ENCODE measurements at regions not wholly inside any gene's neighbourhood (a gene's known extent, or its start where the extent isn't known, plus 50 kb on each side); places are given as distances from the start of the nearest gene placed in this dataset.

DNA sequence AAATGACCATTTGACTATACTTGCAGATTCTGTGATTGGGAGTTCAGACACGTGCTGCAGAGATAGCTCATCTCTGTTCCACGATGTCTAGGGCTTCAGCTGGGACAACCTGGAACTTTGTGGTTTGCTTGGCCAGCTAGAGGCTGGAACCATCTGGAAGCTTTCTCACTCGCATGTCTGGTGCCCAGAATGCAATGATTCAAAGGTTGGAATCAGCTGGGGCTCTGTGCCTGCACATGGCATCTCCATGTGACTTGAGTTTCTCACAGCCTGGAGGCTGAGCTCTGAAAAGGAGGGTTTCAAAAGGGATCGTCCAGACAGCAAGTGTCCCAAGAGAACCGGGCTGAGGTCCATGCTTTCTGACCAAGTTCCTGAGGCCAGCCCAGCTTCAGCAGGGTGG lies 465.2 kb downstream of the GADD45G start:
- intact Hi-C loops (cut with micrococcal nuclease), result no loop called here

- intact Hi-C loops (cut with micrococcal nuclease), result no loop called here
Observed at GRCh38 chr9:90070469-90070868, 465.7 kb downstream of the GADD45G start.

DNA sequence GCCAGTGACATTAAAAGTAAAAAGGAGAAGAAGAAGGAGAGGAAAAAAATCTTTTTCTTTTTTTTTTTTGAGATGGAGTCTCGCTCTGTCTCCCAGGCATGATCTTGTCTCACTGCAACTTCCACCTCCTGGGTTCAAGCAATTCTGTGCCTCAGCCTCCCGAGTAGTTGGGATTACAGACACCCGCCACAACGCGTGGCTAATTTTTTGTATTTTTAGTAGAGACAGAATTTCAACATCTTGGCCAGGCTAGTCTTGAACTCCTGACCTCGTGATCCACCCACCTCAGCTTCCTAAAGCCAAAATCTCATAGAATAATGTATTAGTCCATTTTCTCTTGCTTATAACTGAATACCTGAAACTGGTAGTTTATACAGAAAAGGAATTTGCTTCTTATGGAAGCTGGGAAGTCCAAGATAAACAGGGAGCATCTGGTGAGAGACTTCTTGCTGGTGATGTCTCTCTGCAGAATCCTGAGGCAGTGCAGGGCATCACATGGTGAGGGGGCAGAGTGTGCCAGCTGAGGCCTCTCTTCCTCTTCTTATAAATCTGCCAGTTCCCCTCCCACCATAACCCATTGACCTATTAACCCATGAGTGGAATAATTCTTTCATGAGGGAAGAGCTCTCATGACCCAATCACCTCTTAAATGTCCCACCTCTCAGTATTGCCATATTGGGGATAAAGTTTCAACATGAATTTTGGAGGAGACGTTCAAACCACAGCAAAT lies 466.3 kb downstream of the GADD45G start:
- intact Hi-C loops (cut with micrococcal nuclease), result no loop called here

DNA sequence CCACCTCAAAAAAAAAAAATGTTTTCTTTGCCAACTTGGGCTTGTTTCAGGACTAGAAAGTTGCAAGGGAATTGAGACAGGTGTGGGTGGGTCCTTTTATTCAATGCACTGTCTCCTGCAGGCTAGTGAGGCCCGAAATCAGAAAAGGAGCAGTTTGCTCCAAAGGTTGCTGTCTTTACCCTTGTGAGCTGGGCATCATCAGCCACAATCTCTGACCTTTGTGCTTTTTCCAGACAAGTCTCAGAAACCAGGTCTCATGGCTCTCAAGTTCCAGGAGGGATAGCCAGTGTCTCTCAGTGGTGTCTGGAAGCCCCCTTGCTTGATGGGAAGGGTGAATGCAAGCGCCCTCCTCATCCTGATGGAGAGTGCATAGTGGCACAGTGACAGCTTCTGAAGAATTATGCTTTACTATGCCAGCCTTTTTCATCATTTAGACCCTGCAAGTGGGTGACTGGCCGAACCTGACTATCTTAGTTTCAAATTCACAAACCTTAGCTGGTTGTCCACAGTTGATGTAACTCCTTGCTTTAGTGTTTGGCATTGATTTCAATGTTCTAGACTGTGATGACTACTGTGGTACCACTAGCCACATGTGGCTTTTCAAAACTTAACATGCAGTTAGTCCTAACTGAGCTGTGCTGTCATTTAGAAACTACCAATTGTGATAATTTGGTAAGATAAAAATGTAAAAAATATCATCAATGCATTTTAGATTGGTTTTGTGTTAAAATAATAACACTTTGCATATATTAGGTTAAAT lies 468.6 kb downstream of the GADD45G start:
- intact Hi-C loops (cut with micrococcal nuclease), result no loop called here

GRCh38 chr9:90074316-90074962 lies 469.6 kb downstream of the GADD45G start:
- intact Hi-C loops (cut with micrococcal nuclease), result no loop called here

GRCh38 chr9:90077598-90077997 lies 472.8 kb downstream of the GADD45G start:
- intact Hi-C loops (cut with micrococcal nuclease), result loop anchor here (1.0 kb wide), 1 partner anchor 77 kb away; no protein-coding TSS in a partner anchor

- intact Hi-C loops (cut with micrococcal nuclease), result no loop called here
Observed at GRCh38 chr9:90078988-90079421, 474.2 kb downstream of the GADD45G start.

DNA sequence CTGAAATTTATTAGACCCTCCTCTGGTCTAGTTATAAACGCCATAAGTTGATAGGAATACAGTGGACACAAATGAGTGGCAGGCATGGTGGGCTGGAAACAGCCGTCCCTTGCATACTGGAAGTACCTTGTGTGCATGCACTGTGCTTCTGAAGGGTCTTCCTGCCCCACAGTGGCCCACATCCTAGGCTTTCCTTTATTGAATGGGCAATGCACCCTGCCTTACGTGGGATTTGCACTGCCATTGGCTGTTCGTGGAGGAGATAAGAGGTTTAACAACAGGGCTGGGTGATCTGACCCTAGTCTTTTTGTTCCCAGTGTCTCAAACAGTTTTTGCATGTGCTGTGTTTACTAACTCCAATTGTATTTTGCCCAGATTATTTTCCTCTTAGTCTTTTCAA lies 480.8 kb downstream of the GADD45G start:
- intact Hi-C loops (cut with micrococcal nuclease), result no loop called here

GRCh38 chr9:90086101-90086511 lies 481.3 kb downstream of the GADD45G start:
- intact Hi-C loops (cut with micrococcal nuclease), result no loop called here

- intact Hi-C loops (cut with micrococcal nuclease), result no loop called here
Observed at GRCh38 chr9:90088434-90088833, 483.6 kb downstream of the GADD45G start.

GRCh38 chr9:90088856-90089255 lies 484.0 kb downstream of the GADD45G start:
- intact Hi-C loops (cut with micrococcal nuclease), result no loop called here

GRCh38 chr9:90090997-90091396 lies 486.2 kb downstream of the GADD45G start:
- intact Hi-C loops (cut with micrococcal nuclease), result no loop called here

- intact Hi-C loops (cut with micrococcal nuclease), result no loop called here
Observed at GRCh38 chr9:90092508-90092907, 487.7 kb downstream of the GADD45G start.

GRCh38 chr9:90095682-90096081 lies 490.9 kb downstream of the GADD45G start:
- intact Hi-C loops (cut with micrococcal nuclease), result no loop called here

DNA sequence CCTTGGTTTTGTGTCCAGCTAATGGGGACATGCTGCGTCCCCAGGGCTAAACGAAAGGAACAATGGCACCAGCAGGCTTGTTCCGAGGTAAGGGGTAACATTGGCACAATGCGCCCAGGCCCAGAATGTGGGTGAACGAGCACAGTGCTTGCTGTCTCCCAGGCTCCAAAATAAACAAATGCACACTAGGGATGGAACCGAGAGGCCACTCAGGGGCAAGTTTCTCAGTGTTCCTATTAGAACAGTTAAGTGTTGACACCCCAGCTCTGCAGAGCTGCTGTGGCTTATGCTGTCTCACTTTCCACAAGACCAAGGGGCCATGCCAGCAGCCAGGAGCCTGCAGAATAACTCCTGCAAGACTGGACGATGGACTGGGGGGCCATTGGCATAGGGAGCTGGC lies 492.4 kb downstream of the GADD45G start:
- intact Hi-C loops (cut with micrococcal nuclease), result no loop called here

GRCh38 chr9:90098408-90098807 lies 493.6 kb downstream of the GADD45G start:
- intact Hi-C loops (cut with micrococcal nuclease), result no loop called here

GRCh38 chr9:90099262-90099963 lies 494.6 kb downstream of the GADD45G start:
- intact Hi-C loops (cut with micrococcal nuclease), result no loop called here

- intact Hi-C loops (cut with micrococcal nuclease), result loop anchor here (10.0 kb wide), 1 partner anchor 785 kb away; the partner anchor contains the start of genes CKS2 and SECISBP2
Observed at GRCh38 chr9:90100014-90100413, 495.2 kb downstream of the GADD45G start.

DNA sequence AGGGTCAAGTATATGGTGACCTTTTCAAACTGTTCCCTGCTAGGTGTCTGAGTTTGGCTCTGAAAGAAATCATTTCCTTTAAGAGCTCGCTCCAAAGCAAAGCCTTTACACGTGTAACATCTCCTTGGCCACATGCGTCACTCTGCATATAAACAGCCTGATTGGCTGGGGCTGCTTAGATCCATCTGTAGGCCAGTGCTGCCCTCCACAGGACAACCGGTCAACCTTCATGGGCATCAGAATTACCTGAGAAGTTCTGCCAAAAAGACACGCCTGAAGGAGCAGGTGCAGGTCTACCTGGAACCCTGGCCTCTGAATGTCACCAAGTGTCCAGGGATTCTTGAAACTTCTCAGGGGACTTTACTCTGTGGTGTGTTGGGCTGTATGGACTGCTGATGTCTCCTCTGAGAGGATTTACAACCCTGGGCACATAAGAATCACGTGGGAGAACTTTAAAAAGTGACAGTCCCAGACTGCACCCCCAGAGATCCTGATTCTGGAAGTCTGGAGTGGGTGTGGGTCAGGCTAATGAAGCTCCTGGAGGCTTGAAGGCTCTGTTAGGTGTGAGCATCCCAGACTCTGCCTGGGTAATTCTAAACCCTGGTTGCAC lies 497.6 kb downstream of the GADD45G start:
- intact Hi-C loops (cut with micrococcal nuclease), result loop anchor here (1.0 to 10.0 kb wide), 10 partner anchors 103 to 788 kb away; partner anchors contain the start of genes CKS2 and SECISBP2

- intact Hi-C loops (cut with micrococcal nuclease), result loop anchor here (10.0 kb wide), 1 partner anchor 789 kb away; the partner anchor contains the start of genes CKS2 and SECISBP2
Observed at GRCh38 chr9:90103771-90104170, 499.0 kb downstream of the GADD45G start.

GRCh38 chr9:90105773-90106172 lies 501.0 kb downstream of the GADD45G start:
- intact Hi-C loops (cut with micrococcal nuclease), result loop anchor here (10.0 kb wide), 1 partner anchor 791 kb away; the partner anchor contains the start of genes CKS2 and SECISBP2
